Rectal smooth muscle tissue (tissue), 1 donor: ENCODE measurements at regions not wholly inside any gene's neighbourhood (a gene's known extent, or its start where the extent isn't known, plus 50 kb on each side); places are given as distances from the start of the nearest gene placed in this dataset.

Experiments
- H3K27ac ChIP-seq: one replicate; pipeline ENCODE4 v1.7.0; 2013; ENCODE audit warnings: low read depth, low read length, inconsistent platforms
- H3K27me3 ChIP-seq: one replicate; pipeline ENCODE4 v1.7.0; 2013; ENCODE audit warnings: low read length; ENCODE audit not compliant: control insufficient read depth, insufficient read depth
- H3K36me3 ChIP-seq: one replicate; pipeline ENCODE4 v1.7.0; 2013; ENCODE audit warnings: low read length; ENCODE audit not compliant: control insufficient read depth, insufficient read depth
- H3K4me1 ChIP-seq: one replicate; pipeline ENCODE4 v1.7.0; 2013; ENCODE audit warnings: low read length; ENCODE audit not compliant: control insufficient read depth, insufficient read depth
- H3K4me3 ChIP-seq: one replicate; pipeline ENCODE4 v1.7.0; 2013; ENCODE audit warnings: low read length
- H3K9ac ChIP-seq: one replicate; pipeline ENCODE4 v1.7.0; 2013; ENCODE audit warnings: low read length

DNA sequence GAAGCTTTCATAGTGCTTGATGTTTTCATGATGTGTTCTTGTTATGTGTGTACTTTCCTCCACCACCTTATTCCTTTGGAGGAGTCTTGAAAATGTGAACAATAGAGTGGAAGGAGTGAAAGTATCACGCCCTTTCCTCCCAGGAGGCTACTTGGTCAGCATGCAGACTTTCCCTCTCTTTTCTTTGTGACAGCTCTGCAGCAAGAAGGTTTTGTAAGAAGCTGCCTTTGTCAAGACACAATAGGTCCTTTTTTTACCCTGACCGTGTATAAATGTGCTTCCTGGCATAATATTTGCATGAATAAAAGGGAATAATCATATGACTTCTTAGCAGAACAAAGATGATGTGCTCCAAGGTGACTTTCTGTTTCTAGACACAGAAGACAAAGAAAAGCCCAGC is 882.6 kb upstream of the SLITRK5 start:
- Histone ChIP-seq H3K27me3 (no peaks in the 10 kb centered on the region), H3K36me3 (no peaks in the 10 kb centered on the region), H3K9ac (no peak overlapping the region), H3K4me3 (no peak overlapping the region), H3K27ac (no peak overlapping the region), H3K4me1 (no peaks in the 10 kb centered on the region)

GRCh38 chr13:86792153-86792651 is 879.0 kb upstream of the SLITRK5 start:
- H3K4me1 ChIP-seq = no peaks in the 10 kb centered on the region
- no peaks in the 10 kb centered on the region for H3K36me3 ChIP-seq
- no peak overlapping the region for H3K4me3 ChIP-seq
- H3K9ac ChIP-seq = no peak overlapping the region
- H3K27ac ChIP-seq = no peak overlapping the region
- no peaks in the 10 kb centered on the region for H3K27me3 ChIP-seq

DNA sequence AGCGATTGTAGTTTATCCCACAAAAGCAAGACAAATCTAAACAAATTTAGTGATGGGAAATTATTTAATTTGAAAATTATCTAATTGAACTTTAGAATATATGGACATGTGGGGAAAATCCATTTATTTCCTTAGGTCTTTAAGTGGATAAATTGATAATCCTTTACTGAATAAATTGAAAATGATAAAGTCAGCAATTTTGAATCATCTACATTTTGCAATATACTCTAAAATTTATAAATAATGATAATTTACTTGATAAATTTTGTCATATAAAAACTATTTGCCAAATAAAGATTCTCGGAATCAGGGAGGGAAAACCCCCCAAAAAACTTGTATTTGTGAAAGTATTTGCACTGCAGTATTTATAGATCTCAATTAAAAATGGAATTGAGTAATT is 875.3 kb upstream of the SLITRK5 start:
- no peak overlapping the region for H3K4me3 ChIP-seq
- no peak overlapping the region for H3K27ac ChIP-seq
- H3K4me1 ChIP-seq = no peaks in the 10 kb centered on the region
- no peak overlapping the region for H3K9ac ChIP-seq
- no peaks in the 10 kb centered on the region for H3K36me3 ChIP-seq
- H3K27me3 ChIP-seq = no peaks in the 10 kb centered on the region

GRCh38 chr13:86810361-86810760 is 860.8 kb upstream of the SLITRK5 start:
- Histone ChIP-seq H3K27ac (no peak overlapping the region), H3K9ac (no peak overlapping the region), H3K4me3 (no peak overlapping the region), H3K4me1 (no peaks in the 10 kb centered on the region), H3K27me3 (no peaks in the 10 kb centered on the region), H3K36me3 (no peaks in the 10 kb centered on the region)

DNA sequence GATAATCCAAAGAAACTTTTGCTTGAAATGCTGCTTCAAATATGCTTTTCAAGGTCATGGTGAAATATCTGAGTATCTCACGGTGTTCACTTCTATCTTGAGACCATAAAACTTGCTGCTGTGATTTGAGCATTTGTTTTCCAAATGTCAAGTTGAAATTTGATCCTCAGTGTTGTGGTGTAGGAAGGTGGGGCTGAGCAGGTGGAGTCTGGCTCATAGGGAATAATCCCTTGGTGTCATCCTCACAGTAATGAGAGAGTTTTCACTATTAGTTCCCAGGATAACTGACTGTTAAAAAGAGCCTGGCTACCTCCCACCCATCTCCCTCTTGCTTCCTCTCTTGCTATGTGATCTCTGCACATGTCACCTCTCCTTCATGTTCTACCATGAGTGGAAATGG is 858.0 kb upstream of the SLITRK5 start:
- H3K4me1 ChIP-seq = no peaks in the 10 kb centered on the region
- no peaks in the 10 kb centered on the region for H3K36me3 ChIP-seq
- H3K9ac ChIP-seq = no peak overlapping the region
- H3K27me3 ChIP-seq = no peaks in the 10 kb centered on the region
- no peak overlapping the region for H3K27ac ChIP-seq
- no peak overlapping the region for H3K4me3 ChIP-seq

DNA sequence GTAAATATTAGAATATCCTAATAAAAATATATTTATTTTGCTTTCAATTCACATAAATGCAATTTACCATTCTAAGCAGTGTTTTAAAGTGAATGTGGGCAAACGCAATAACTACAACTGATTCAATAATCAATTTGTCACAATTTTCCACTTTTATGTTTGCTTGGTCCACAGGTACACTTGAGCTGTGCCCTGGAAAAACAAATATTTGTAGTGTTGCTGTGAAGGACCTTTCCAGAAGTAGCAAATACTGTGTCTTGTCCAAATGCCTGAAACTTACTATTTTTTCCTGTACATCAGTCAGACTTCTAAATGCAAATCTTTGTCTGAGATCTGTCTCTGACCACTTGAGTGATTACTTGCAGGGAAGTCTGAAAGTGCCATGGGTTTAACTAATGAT is 845.8 kb upstream of the SLITRK5 start:
- no peak overlapping the region for H3K27ac ChIP-seq
- H3K36me3 ChIP-seq = no peaks in the 10 kb centered on the region
- H3K4me3 ChIP-seq = no peak overlapping the region
- no peaks in the 10 kb centered on the region for H3K27me3 ChIP-seq
- H3K9ac ChIP-seq = no peak overlapping the region
- no peaks in the 10 kb centered on the region for H3K4me1 ChIP-seq

DNA sequence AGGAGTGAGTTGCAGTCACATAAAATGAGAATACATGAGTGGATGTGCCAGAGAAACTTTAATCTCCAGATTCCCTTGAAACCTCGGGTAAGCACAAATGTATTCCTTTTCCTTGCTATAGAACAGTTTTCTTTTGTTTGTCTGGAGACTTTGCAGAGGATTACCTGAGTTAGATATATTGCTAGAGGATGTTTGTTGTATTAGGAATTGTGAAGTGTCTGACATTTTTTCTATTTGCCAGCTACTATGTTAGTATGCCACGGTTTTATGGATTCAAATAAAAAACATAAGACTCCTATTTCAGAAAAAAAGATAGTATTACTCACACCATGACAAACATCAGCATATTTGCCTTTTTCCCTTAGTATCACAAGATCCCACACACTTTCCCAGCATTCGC is 844.9 kb upstream of the SLITRK5 start:
- Histone ChIP-seq H3K27me3 (no peaks in the 10 kb centered on the region), H3K27ac (no peak overlapping the region), H3K4me1 (no peaks in the 10 kb centered on the region), H3K4me3 (no peak overlapping the region), H3K9ac (no peak overlapping the region), H3K36me3 (no peaks in the 10 kb centered on the region)

GRCh38 chr13:86830046-86830445 is 841.1 kb upstream of the SLITRK5 start:
- no peaks in the 10 kb centered on the region for H3K36me3 ChIP-seq
- no peak overlapping the region for H3K9ac ChIP-seq
- no peaks in the 10 kb centered on the region for H3K4me1 ChIP-seq
- no peak overlapping the region for H3K27ac ChIP-seq
- no peak overlapping the region for H3K4me3 ChIP-seq
- H3K27me3 ChIP-seq = no peaks in the 10 kb centered on the region

DNA sequence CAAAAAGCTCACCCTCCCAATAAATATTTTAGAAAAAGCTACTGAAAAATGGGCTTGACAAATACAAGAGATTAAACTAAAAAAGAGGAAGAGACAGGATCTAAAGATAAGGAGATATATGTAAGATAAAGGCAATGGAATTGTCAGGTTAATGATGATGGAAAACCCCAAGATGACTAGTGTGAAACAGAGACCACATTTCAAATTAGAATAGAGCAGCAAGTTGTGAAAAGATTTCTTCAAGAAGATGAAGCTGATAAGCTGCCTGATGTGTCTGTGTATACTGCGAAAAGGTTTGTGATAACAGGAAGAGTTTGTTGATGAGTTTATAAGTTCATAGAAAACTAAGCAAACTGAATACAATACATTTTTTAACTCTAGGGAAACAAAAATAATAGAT is 840.1 kb upstream of the SLITRK5 start:
- no peak overlapping the region for H3K4me3 ChIP-seq
- H3K27ac ChIP-seq = no peak overlapping the region
- no peaks in the 10 kb centered on the region for H3K36me3 ChIP-seq
- H3K27me3 ChIP-seq = no peaks in the 10 kb centered on the region
- H3K9ac ChIP-seq = no peak overlapping the region
- no peaks in the 10 kb centered on the region for H3K4me1 ChIP-seq

DNA sequence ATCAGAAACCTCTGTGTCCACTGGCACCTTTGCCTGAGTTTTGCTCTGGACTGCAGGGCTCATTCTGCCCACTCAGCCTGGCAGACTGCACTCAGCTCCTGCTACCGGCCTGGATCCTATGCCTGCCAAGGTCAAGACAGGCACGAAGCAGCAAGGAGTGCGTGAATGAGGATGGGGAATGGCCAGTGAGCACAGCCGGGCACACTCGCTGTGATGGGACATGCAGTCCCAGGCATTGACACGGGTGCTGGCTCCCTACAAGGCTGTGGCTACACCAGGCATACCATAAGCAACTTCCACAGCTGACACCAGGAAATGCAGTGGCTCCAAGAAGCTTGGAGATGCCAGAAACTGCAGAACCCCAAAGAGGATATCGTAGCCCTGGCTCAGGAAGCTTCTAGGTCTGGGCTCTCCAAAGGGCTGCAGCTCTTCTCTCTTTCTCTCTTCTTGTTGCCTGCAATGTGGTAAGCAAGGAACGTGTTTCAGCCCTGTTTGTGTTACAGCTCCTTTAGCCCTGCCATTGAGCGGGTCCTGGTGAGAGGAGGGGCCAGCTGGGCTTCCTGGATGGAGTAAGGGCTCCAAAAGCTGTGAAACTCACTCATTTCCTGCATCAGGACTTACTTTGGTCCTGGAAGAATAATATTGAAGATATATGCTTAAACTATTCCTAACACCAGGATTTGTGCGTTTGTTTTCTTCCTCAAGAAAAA is 832.6 kb upstream of the SLITRK5 start:
- H3K27ac ChIP-seq = no peak overlapping the region
- H3K36me3 ChIP-seq = no peaks in the 10 kb centered on the region

DNA sequence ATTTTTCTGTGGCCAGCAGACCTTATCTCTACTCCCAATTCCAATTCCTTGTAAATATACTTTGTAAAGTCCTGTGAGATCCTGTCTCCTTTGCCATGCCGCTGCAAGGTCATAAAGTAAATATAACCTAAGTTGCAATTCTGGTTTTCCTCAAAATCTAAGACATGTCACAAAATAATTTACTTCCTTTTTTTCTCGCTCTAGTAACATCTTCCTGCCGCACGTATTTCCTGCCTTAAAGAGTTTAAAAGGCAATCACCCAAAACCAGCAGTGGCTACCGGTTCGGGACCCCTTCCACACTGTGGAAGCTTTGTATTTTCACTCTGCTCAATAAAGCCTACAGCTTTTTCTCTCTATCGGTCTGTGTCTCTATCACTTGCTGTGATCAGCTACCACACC is 832.0 kb upstream of the SLITRK5 start:
- no peaks in the 10 kb centered on the region for H3K27me3 ChIP-seq
- H3K27ac ChIP-seq = no peak overlapping the region
- no peak overlapping the region for H3K9ac ChIP-seq
- no peaks in the 10 kb centered on the region for H3K36me3 ChIP-seq
- no peaks in the 10 kb centered on the region for H3K4me1 ChIP-seq
- H3K4me3 ChIP-seq = no peak overlapping the region

More for the DNA sequence above, 832.6 kb upstream of the SLITRK5 start:
- Histone ChIP-seq H3K27me3 (no peaks in the 10 kb centered on the region), H3K4me3 (no peak overlapping the region), H3K9ac (no peak overlapping the region), H3K4me1 (no peaks in the 10 kb centered on the region)

GRCh38 chr13:86840250-86841191 is 830.6 kb upstream of the SLITRK5 start:
- H3K9ac ChIP-seq = no peak overlapping the region
- H3K4me1 ChIP-seq = no peaks in the 10 kb centered on the region
- no peak overlapping the region for H3K4me3 ChIP-seq
- no peaks in the 10 kb centered on the region for H3K36me3 ChIP-seq
- no peaks in the 10 kb centered on the region for H3K27me3 ChIP-seq
- no peak overlapping the region for H3K27ac ChIP-seq
